ENCODE measurements at regions not wholly inside any gene's neighbourhood (a gene's known extent, or its start where the extent isn't known, plus 50 kb on each side); places are given as distances from the start of the nearest gene placed in this dataset.
A peak's percentile ranks its signal among the peaks of the same experiment; 100 is the strongest.
"Not testable (repeated sequence)": the region's sequence is repeated elsewhere in the genome, so short reads cannot be mapped to it uniquely, and the experiment has no call there.

GRCh38 chr5:163022582-163023128, 414.7 kb upstream of the CCNG1 start:
- no peak for DNase-seq

- DNase-seq, result no peak
These were observed 413.5 kb upstream of the CCNG1 start for GRCh38 chr5:163023846-163024245.

DNA sequence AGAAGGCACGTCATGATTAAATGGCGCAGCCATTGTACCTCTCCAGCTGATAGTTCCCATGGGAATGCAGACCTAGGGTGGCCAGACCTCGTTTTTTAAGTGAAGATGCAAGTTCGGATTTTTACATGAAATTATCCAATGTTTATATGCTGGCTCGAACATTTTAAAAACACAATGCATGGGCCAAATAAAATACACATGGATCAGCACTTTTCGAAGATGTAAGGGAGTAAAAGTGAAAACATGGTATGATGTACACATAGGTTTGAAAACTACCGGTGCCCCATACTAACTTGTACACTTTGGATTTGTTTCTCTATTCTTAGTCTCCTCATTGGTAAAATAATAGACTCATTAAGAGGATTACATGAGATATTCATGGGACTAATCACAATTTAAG, 412.5 kb upstream of the CCNG1 start:
- DNase-seq, result no peak

- DNase-seq, result no peak
These were observed 403.7 kb upstream of the CCNG1 start for GRCh38 chr5:163033656-163034055.

GRCh38 chr5:163041254-163041653, 396.1 kb upstream of the CCNG1 start:
- DNase-seq, result no peak

- no peak for DNase-seq
These were observed 357.8 kb upstream of the CCNG1 start for GRCh38 chr5:163079618-163080017.

DNA sequence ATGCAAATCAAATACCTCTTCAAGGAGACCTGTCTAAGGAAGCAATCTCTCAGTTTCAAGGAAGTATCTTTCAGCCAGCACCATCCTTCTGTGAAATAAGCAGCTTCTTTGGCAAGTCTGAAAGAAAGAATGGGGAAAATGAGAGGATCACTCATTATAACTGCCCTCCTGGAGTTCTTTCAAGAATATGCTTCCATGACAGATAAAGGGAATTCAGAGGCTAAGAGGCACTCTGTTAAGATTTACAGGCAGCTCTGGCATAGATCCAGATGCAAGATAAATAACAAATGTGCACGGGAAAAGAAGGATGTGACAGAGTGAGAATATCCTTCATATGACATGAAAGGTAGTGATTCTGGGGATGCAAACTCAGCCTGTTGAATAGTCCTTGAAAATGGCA, 348.2 kb upstream of the CCNG1 start:
- DNase-seq, result no peak

- DNase-seq, result no peak
These were observed 347.5 kb upstream of the CCNG1 start for GRCh38 chr5:163089926-163090325.

- DNase-seq, result no peak
These were observed 342.8 kb upstream of the CCNG1 start for GRCh38 chr5:163094492-163095180.

DNA sequence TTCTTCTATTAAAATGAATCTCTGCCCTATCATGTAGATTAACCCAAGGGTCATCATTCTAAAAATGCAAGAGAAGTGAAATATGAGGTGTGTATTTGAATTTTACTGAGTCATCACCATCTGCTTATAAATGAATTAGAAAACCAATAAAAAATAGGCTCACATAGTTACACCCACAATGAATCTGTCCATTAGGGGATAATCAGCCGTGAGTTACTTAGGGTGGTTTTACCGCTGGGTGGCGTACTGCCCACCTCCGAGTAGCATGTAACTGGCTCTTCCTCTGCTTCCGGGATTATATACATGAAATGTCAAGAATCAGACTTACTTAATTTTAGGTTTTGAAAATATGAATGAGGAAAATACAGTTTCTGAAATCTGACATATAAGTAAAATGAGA, 332.9 kb upstream of the CCNG1 start:
- no peak for DNase-seq

GRCh38 chr5:163105456-163105855, 331.9 kb upstream of the CCNG1 start:
- peak; percentile 6 for DNase-seq

GRCh38 chr5:163106098-163106497, 331.3 kb upstream of the CCNG1 start:
- no peak for DNase-seq

GRCh38 chr5:163108351-163108750, 329.0 kb upstream of the CCNG1 start:
- no peak for DNase-seq

GRCh38 chr5:163115011-163115410, 322.4 kb upstream of the CCNG1 start:
- no peak for DNase-seq

DNA sequence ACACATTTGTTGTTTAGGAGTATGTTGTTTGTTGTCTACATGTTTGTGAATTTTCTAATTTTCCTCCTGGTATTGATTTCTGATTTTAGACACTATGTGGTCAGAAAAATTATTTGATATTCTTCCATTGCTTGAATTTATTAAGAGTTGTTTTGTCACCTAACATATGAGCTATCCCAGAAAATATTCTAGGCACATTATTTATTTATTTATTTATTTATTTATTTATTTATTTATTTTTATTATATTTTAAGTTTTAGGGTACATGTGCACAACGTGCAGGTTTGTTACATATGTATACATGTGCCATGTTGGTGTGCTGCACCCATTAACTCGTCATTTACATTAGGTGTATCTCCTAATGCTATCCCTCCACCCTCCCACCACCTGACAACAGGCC, 320.8 kb upstream of the CCNG1 start:
- not testable (repeated sequence) for DNase-seq

- no peak for DNase-seq
These were observed 303.3 kb upstream of the CCNG1 start for GRCh38 chr5:163134061-163134460.

DNA sequence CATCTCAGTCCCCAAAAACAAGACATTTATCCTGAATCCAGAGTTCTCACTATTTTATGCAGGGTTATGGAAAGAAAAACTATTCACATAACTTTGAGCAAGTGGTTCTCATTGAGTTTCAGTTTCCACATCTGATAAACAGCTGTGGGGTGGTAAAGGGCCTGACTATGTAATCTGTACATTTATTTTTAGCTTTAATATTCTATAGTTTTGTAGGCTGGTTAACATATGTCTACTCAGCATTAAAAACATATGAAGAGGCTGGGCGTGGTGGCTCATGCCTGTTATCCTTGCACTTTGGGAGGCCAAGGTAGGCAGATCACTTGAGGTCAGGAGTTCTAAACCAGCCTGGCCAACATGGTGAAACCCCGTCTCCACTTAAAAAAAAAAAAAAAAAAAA, 301.5 kb upstream of the CCNG1 start:
- no peak for DNase-seq

- DNase-seq, result no peak
These were observed 275.9 kb upstream of the CCNG1 start for GRCh38 chr5:163161512-163161911.

- no peak for DNase-seq
These were observed 274.8 kb upstream of the CCNG1 start for GRCh38 chr5:163162645-163163044.

DNA sequence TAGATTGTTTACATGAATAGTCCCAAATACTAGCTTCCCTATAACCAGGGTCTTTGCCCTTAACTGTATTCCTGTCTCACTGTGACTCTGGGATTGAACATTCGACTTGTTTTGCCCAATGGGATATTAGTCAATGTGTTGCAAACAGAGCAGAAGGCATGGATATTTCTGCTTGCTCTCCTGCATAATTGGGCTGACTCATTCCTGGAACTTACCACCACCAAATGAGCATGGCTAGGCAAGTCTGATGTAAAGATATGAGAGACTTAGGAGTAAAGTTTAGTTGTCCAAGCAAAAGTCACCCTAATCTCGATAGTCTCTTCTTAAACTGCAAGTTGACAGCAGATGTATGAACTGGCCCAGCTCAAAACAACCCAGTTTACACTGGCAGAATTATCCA, 273.5 kb upstream of the CCNG1 start:
- no peak for DNase-seq

GRCh38 chr5:163165277-163165676, 272.1 kb upstream of the CCNG1 start:
- no peak for DNase-seq

DNA sequence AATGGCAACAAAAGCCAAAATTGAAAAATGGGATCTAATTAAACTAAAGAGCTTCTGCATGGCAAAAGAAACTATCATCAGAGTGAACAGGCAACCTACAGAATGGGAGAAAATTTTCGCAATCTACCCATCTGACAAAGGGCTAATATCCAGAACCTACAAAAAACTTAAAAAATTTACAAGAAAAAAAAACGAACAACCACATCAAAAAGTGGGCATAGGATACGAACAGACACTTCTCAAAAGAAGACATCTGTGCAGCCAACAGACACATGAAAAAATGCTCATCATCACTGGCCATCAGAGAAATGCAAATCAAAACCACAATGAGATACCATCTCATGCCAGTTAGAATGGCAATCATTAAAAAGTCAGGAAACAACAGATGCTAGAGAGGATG, 267.2 kb upstream of the CCNG1 start:
- not testable (repeated sequence) for DNase-seq

DNA sequence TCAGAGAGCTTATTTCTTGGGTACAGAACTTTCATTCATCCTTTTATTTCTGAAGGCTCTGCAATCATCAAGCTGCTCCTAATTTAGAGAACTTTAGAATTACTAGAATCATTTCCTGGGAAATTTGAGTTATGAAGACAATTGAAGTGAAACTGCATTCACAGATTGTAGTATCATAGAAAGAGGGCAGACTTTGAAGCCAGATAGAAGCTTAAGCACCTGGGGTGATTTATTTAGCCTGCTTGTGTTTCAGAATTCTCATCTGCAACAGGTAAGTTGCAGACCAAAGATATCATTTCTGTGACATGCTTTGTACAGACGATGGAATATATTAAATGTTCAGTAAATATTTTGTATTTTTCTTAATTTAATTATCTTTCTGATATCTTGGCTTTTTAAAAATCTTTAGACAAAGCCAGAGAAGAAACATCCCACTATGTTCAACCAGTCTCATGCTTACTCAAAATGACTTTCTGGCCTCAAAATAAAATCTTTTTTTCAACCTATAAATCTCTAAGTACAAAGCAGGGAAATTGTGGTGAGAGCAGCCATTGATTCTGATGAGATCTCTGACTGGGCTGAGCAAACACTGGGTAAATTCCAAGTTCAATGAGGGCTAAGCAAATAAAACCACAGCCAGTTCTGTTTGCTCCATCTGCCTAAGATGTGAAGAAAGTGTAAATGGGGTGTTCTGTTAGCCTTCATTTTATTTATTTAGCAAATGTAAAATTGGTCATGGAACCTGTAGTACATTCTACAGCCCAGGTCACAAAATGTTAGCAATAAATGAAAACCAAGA, 264.7 kb upstream of the CCNG1 start:
- DNase-seq, result no peak

DNA sequence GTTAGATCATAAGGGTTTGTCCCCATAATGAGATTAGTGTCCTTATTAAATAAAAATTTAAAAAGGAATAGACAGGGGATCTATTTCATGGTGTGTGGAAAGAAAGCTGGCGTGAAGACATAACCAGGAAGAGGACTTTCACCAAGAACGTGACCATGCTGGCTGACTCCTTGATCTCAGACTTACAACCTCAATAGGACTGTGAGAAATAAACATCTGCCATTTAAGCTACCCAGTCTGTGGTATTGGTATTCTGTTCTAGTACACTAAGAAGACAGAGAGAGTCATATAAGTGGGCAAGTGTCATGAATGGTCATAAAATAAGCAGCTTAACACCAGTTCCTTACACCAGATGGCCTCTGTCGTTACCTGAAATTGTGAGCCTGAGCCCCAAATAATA, 259.4 kb upstream of the CCNG1 start:
- no peak for DNase-seq

All from fibroblast of skin of back (primary cell).